ENCODE measurements at regions not wholly inside any gene's neighbourhood (a gene's known extent, or its start where the extent isn't known, plus 50 kb on each side); places are given as distances from the start of the nearest gene placed in this dataset.

DNA sequence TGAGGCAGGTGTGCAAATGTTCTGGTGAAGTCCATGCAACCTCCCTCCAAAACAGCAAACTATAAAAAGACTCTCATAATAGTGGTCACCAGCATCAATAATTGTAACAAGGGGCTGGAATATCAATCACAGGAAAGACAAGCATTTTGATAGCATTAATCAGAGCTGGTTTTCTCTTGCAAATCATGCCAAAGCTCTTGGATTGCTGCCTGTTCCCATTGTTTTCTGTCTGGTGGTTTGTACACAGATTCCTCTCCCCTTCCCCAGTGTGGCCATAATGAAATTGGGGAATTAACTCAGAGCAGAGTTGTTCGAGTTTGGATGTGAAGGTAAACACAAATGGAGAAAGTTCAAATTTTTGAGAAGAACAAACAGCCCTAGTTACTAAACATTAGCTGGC lies 134.2 kb downstream of the CDCA7 start:
- no peak for TF ChIP-seq POLR2A (IDR thresholded peaks at IDR 0.05; ENCODE audit: low read depth, low read length)
- no peak for TF ChIP-seq POLR2AphosphoS5 (IDR thresholded peaks at IDR 0.05; ENCODE audit: low read depth, low read length)
- TF ChIP-seq TAF1 (IDR thresholded peaks at IDR 0.05; ENCODE audit: low read depth, low read length): no peak
- no peak for TF ChIP-seq PAX5 (IDR thresholded peaks at IDR 0.05; ENCODE audit: insufficient read depth, low read length, severe bottlenecking)
- TF ChIP-seq POU2F2 (IDR thresholded peaks at IDR 0.05; ENCODE audit: low read depth, low read length): no peak

All from GM12891 (cell line).